ENCODE measurements at regions not wholly inside any gene's neighbourhood (a gene's known extent, or its start where the extent isn't known, plus 50 kb on each side); places are given as distances from the start of the nearest gene placed in this dataset.

DNA sequence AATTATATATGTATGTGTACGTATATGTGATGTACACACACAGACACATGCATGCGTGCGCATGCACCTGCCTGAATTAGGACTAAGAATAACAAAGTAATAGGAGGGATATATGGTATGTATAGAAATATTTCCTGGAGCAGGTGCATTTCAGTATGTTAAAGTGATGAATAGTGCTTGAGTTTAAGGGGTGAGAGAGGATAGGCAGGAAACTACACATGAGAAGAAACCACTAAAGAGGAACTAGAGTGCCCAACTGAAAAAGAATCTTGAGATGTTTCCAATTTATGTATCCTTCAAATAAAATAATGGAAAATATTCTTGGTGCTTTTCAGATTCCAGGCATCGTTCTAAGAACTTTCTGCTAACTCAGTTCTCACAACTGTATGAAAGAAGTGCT, 52.6 kb upstream of the UNC5C start:
- TF ChIP-seq POLR2A (IDR thresholded peaks at IDR 0.05; ENCODE audit: low read length) = no peak
- no peak for TF ChIP-seq GATA3 (IDR thresholded peaks at IDR 0.05; ENCODE audit: borderline replicate concordance)
- TF ChIP-seq, protein P1, sequence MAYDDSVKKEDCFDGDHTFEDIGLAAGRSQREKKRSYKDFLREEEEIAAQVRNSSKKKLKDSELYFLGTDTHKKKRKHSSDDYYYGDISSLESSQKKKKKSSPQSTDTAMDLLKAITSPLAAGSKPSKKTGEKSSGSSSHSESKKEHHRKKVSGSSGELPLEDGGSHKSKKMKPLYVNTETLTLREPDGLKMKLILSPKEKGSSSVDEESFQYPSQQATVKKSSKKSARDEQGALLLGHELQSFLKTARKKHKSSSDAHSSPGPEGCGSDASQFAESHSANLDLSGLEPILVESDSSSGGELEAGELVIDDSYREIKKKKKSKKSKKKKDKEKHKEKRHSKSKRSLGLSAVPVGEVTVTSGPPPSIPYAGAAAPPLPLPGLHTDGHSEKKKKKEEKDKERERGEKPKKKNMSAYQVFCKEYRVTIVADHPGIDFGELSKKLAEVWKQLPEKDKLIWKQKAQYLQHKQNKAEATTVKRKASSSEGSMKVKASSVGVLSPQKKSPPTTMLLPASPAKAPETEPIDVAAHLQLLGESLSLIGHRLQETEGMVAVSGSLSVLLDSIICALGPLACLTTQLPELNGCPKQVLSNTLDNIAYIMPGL (CRISPR knock-in tag; IDR thresholded peaks at IDR 0.05; ENCODE audit: borderline replicate concordance) = no peak
- TF ChIP-seq CTCF (IDR thresholded peaks at IDR 0.05) = no peak
- no peak for TF ChIP-seq USF2 (IDR thresholded peaks at IDR 0.05)
- no peak for TF ChIP-seq RCOR1 (IDR thresholded peaks at IDR 0.05; ENCODE audit: low read depth, low read length)
- TF ChIP-seq, protein P2, sequence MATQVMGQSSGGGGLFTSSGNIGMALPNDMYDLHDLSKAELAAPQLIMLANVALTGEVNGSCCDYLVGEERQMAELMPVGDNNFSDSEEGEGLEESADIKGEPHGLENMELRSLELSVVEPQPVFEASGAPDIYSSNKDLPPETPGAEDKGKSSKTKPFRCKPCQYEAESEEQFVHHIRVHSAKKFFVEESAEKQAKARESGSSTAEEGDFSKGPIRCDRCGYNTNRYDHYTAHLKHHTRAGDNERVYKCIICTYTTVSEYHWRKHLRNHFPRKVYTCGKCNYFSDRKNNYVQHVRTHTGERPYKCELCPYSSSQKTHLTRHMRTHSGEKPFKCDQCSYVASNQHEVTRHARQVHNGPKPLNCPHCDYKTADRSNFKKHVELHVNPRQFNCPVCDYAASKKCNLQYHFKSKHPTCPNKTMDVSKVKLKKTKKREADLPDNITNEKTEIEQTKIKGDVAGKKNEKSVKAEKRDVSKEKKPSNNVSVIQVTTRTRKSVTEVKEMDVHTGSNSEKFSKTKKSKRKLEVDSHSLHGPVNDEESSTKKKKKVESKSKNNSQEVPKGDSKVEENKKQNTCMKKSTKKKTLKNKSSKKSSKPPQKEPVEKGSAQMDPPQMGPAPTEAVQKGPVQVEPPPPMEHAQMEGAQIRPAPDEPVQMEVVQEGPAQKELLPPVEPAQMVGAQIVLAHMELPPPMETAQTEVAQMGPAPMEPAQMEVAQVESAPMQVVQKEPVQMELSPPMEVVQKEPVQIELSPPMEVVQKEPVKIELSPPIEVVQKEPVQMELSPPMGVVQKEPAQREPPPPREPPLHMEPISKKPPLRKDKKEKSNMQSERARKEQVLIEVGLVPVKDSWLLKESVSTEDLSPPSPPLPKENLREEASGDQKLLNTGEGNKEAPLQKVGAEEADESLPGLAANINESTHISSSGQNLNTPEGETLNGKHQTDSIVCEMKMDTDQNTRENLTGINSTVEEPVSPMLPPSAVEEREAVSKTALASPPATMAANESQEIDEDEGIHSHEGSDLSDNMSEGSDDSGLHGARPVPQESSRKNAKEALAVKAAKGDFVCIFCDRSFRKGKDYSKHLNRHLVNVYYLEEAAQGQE (IDR thresholded peaks at IDR 0.05) = no peak
- no peak for TF ChIP-seq RNF2 (IDR thresholded peaks at IDR 0.05; ENCODE audit: borderline replicate concordance, low read depth)
- TF ChIP-seq BCL3 (IDR thresholded peaks at IDR 0.05) = no peak
- no peak for TF ChIP-seq EP300 (IDR thresholded peaks at IDR 0.05)
- TF ChIP-seq CHD4 (IDR thresholded peaks at IDR 0.05; ENCODE audit: borderline replicate concordance) = no peak
- no peak for TF ChIP-seq JUNB (IDR thresholded peaks at IDR 0.05)
- no peak for TF ChIP-seq FOXS1 (CRISPR knock-in tag; IDR thresholded peaks at IDR 0.05)
